ENCODE measurements at regions not wholly inside any gene's neighbourhood (a gene's known extent, or its start where the extent isn't known, plus 50 kb on each side); places are given as distances from the start of the nearest gene placed in this dataset.

DNA sequence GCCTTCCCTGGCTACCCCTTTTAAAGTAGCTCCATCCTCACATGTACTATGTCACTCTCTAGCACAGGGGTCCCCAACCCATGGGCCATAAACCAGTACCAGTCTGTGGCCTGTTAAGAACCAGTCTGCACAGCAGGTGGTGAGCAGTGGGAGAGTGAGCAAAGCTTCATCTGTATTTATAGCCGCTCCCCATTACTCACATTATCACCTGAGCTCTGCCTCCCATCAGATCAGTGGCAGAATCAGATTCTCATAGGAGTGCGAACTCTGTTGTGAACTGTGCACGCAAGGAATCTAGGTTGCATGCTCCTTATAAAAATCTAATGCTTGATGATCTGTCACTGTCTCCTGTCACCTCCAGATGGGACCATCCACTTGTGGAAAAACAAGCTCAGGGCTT is 116.6 kb upstream of the FOXD3 start:
- Histone ChIP-seq H3K27ac (no peak overlapping the region), H3K4me3 (no peak overlapping the region), H3K4me1 (no peaks in the 10 kb centered on the region), H3K27me3 (peaks cover 18% of the 10 kb centered on the region), H3K9me3 (no peaks in the 10 kb centered on the region), H3K36me3 (no peaks in the 10 kb centered on the region)
- intact Hi-C loops (cut with DNase I; ENCODE audit: low total_unique reads): no loop called here
- no peak for DNase-seq
- in situ Hi-C loops (cut with MboI; ENCODE audit: low pct_ligation_motif_present in 1 of 4, low pct_unique_long_range_greater_than_20kb in 1 of 4, low sequenced_read_pairs in 3 of 4): no loop called here
- 92 to 100% methylated on average over 1 to 3 of the region's 3 CpGs for WGBS, 2 donors (ENCODE audit: low coverage in 1 of 2)
- TF ChIP-seq, protein P1, sequence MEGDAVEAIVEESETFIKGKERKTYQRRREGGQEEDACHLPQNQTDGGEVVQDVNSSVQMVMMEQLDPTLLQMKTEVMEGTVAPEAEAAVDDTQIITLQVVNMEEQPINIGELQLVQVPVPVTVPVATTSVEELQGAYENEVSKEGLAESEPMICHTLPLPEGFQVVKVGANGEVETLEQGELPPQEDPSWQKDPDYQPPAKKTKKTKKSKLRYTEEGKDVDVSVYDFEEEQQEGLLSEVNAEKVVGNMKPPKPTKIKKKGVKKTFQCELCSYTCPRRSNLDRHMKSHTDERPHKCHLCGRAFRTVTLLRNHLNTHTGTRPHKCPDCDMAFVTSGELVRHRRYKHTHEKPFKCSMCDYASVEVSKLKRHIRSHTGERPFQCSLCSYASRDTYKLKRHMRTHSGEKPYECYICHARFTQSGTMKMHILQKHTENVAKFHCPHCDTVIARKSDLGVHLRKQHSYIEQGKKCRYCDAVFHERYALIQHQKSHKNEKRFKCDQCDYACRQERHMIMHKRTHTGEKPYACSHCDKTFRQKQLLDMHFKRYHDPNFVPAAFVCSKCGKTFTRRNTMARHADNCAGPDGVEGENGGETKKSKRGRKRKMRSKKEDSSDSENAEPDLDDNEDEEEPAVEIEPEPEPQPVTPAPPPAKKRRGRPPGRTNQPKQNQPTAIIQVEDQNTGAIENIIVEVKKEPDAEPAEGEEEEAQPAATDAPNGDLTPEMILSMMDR (IDR thresholded peaks at IDR 0.05): no peak
- TF ChIP-seq POLR2AphosphoS5 (IDR thresholded peaks at IDR 0.05) (no peak), EP300 (IDR thresholded peaks at IDR 0.05; ENCODE audit: low read depth) (no peak)

DNA sequence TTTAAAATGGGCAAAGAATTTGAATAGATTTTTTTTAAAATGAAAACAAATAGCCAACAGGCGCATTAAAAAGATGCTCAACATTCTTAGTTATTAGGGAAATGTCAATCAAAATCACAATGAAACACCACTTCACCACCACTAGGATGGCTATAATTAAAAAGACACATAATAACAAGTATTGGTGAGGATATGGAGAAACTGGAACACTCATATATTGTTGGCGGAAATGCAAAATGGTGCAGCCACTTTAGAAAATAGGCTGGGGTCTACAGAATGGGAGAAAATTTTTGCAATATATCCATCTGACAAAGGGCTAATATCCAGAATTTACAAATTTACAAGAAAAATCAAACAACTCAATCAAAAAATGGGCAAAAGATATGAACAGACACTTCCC is 107.8 kb upstream of the FOXD3 start:
- intact Hi-C loops (cut with DNase I; ENCODE audit: low total_unique reads): no loop called here
- DNase-seq: no peak
- no peaks in the 10 kb centered on the region for H3K27me3 ChIP-seq
- H3K4me1 ChIP-seq: no peaks in the 10 kb centered on the region
- no peak overlapping the region for H3K27ac ChIP-seq
- 91 to 95% methylated on average over 2 of the region's 2 CpGs for WGBS, 2 donors (ENCODE audit: low coverage in 1 of 2)
- no peak overlapping the region for H3K4me3 ChIP-seq
- TF ChIP-seq POLR2AphosphoS5 (IDR thresholded peaks at IDR 0.05) (no peak), EP300 (IDR thresholded peaks at IDR 0.05; ENCODE audit: low read depth) (no peak), POLR2A (IDR thresholded peaks at IDR 0.05) (no peak)
- TF ChIP-seq, protein P1 (IDR thresholded peaks at IDR 0.05): no peak
- peaks cover 0 to 3% of the 10 kb centered on the region in 2 donors for H3K9me3 ChIP-seq
- in situ Hi-C loops (cut with MboI; ENCODE audit: low pct_ligation_motif_present in 1 of 4, low pct_unique_long_range_greater_than_20kb in 1 of 4, low sequenced_read_pairs in 3 of 4): no loop called here
- no peaks in the 10 kb centered on the region for H3K36me3 ChIP-seq

- in situ Hi-C loops (cut with MboI; ENCODE audit: low pct_ligation_motif_present in 1 of 4, low pct_unique_long_range_greater_than_20kb in 1 of 4, low sequenced_read_pairs in 3 of 4): no loop called here
- Histone ChIP-seq H3K27me3 (no peaks in the 10 kb centered on the region), H3K36me3 (no peaks in the 10 kb centered on the region), H3K27ac (no peak overlapping the region), H3K9me3 (no peaks in the 10 kb centered on the region), H3K4me1 (no peaks in the 10 kb centered on the region), H3K4me3 (no peak overlapping the region)
- no peak for DNase-seq
- intact Hi-C loops (cut with DNase I; ENCODE audit: low total_unique reads): no loop called here
- WGBS, 2 donors (ENCODE audit: low coverage in 1 of 2): 39 to 48% methylated on average over 4 of the region's 4 CpGs
- TF ChIP-seq, protein P1 (IDR thresholded peaks at IDR 0.05): no peak
- TF ChIP-seq EP300 (IDR thresholded peaks at IDR 0.05; ENCODE audit: low read depth) (no peak), POLR2A (IDR thresholded peaks at IDR 0.05) (no peak), POLR2AphosphoS5 (IDR thresholded peaks at IDR 0.05) (no peak)
Measured at GRCh38 chr1:63223426-63223825, 98.9 kb upstream of the FOXD3 start.

DNA sequence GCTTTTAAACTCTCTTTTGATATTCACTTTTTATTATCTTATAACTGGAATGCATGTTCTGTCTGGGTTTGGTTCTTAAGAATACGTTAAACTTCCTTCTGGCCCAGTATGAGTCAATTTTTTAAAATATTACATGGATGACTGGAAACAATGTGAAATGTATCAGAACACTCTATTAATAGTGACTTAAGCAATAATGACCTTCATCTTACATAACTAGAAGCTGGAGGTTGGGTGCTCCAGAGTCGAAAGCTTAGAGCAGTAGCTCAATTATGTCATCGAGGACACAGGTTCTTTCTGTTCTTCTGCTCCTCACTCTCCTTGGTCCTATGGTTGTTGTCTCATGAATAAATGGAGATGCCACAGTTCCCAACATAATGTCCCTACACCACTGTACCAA is 91.6 kb upstream of the FOXD3 start:
- TF ChIP-seq, protein P1 (IDR thresholded peaks at IDR 0.05): no peak
- TF ChIP-seq POLR2AphosphoS5 (IDR thresholded peaks at IDR 0.05) (no peak), POLR2A (IDR thresholded peaks at IDR 0.05) (no peak), EP300 (IDR thresholded peaks at IDR 0.05; ENCODE audit: low read depth) (no peak)
- no peak overlapping the region for H3K27ac ChIP-seq
- intact Hi-C loops (cut with DNase I; ENCODE audit: low total_unique reads) (no loop called here), in situ Hi-C loops (cut with MboI; ENCODE audit: low pct_ligation_motif_present in 1 of 4, low pct_unique_long_range_greater_than_20kb in 1 of 4, low sequenced_read_pairs in 3 of 4) (no loop called here)
- H3K4me3 ChIP-seq: no peak overlapping the region
- H3K36me3 ChIP-seq: no peaks in the 10 kb centered on the region
- DNase-seq: no peak
- H3K4me1 ChIP-seq: no peaks in the 10 kb centered on the region
- peaks cover 0 to 5% of the 10 kb centered on the region in 2 donors for H3K9me3 ChIP-seq
- 91% methylated on average over 3 of the region's 3 CpGs for WGBS, 2 donors (ENCODE audit: low coverage in 1 of 2)
- H3K27me3 ChIP-seq: no peaks in the 10 kb centered on the region

Measured in transverse colon (tissue), 4 donors.